ENCODE measurements at regions not wholly inside any gene's neighbourhood (a gene's known extent, or its start where the extent isn't known, plus 50 kb on each side); places are given as distances from the start of the nearest gene placed in this dataset.

GRCh38 chr3:87867001-87867400 is 191.8 kb downstream of the CGGBP1 start:
- TF ChIP-seq, protein P1, sequence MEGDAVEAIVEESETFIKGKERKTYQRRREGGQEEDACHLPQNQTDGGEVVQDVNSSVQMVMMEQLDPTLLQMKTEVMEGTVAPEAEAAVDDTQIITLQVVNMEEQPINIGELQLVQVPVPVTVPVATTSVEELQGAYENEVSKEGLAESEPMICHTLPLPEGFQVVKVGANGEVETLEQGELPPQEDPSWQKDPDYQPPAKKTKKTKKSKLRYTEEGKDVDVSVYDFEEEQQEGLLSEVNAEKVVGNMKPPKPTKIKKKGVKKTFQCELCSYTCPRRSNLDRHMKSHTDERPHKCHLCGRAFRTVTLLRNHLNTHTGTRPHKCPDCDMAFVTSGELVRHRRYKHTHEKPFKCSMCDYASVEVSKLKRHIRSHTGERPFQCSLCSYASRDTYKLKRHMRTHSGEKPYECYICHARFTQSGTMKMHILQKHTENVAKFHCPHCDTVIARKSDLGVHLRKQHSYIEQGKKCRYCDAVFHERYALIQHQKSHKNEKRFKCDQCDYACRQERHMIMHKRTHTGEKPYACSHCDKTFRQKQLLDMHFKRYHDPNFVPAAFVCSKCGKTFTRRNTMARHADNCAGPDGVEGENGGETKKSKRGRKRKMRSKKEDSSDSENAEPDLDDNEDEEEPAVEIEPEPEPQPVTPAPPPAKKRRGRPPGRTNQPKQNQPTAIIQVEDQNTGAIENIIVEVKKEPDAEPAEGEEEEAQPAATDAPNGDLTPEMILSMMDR (IDR thresholded peaks at IDR 0.05; ENCODE audit: borderline replicate concordance, extremely low read depth, low read length, poor library complexity, severe bottlenecking) = no peak
- no peak for TF ChIP-seq EZH2 (IDR thresholded peaks at IDR 0.05; ENCODE audit: borderline replicate concordance, low read depth, low read length, severe bottlenecking)

Data from DND-41 (cell line).